ENCODE measurements at regions not wholly inside any gene's neighbourhood (a gene's known extent, or its start where the extent isn't known, plus 50 kb on each side); places are given as distances from the start of the nearest gene placed in this dataset.

DNA sequence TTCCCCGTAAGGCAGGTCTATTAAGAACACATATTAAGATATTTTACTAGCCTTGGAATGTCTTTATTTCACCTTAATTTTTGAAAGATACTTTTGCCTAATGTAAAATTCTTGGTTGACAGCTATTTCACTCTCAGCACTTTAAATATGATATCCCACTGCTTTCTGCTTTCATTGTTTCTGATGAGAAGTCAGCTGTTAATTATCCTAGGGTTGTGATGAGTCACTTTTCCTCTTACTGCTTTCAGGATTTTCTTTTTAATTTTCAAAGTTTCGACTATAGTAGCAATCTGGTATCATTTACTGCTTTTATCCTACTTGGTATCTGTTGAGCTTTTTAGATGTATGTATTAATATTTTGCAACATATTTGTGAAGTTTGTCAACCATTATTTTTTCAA, 578.9 kb upstream of the ATP2B1 start:
- DNase-seq = no peak
- Mint-ChIP-seq H3K27me3 (ENCODE audit: low read depth, poor library complexity) (no peaks in the 10 kb centered on the region), H3K36me3 (ENCODE audit: low read depth) (no peaks in the 10 kb centered on the region), H3K9me3 (peaks cover 32% of the 10 kb centered on the region), H3K4me1 (no peaks in the 10 kb centered on the region), H3K4me3 (no peak overlapping the region), H3K27ac (no peak overlapping the region)
- no peak for TF ChIP-seq CTCF (IDR thresholded peaks at IDR 0.05)

- H3K4me1 Mint-ChIP-seq = no peaks in the 10 kb centered on the region
- peaks cover 3% of the 10 kb centered on the region for H3K27me3 Mint-ChIP-seq (ENCODE audit: low read depth, poor library complexity)
- TF ChIP-seq CTCF (IDR thresholded peaks at IDR 0.05) = no peak
- peaks cover 31% of the 10 kb centered on the region for H3K9me3 Mint-ChIP-seq
- H3K27ac Mint-ChIP-seq = no peak overlapping the region
- no peak for DNase-seq
- no peak overlapping the region for H3K4me3 Mint-ChIP-seq
- H3K36me3 Mint-ChIP-seq (ENCODE audit: low read depth) = no peaks in the 10 kb centered on the region
These were observed 572.7 kb upstream of the ATP2B1 start for GRCh38 chr12:90281154-90281868.

DNA sequence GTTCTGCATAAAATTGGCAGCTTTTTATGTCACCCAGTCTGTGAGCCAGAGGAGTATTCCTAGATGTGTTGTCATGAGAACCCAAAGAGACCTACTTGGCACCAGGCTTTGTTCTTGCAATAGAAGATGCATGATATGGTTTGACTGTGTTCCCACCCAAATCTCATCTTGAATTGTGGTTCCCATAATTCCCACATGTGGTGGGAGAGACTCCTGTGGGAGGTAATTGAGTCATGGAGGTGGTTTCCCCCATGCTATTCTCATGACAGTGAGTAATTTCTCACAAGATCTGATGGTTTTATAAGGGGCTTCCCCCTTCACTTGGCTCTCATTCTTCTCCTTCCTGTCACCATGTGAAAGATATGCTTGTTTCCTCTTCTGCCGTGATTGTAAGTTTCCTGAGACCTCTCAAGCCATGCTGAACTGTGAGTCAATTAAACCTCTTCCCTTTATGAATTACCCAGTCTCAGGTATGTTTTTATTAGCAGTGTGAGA, 572.0 kb upstream of the ATP2B1 start:
- no peak overlapping the region for H3K27ac Mint-ChIP-seq

GRCh38 chr12:90280033-90280432, 571.4 kb upstream of the ATP2B1 start:
- Mint-ChIP-seq H3K4me3 (no peak overlapping the region), H3K4me1 (no peaks in the 10 kb centered on the region), H3K27ac (no peak overlapping the region), H3K9me3 (peaks cover 28% of the 10 kb centered on the region), H3K27me3 (ENCODE audit: low read depth, poor library complexity) (peaks cover 3% of the 10 kb centered on the region), H3K36me3 (ENCODE audit: low read depth) (no peaks in the 10 kb centered on the region)
- no peak for DNase-seq
- no peak for TF ChIP-seq CTCF (IDR thresholded peaks at IDR 0.05)

More for the DNA sequence above, 572.0 kb upstream of the ATP2B1 start:
- DNase-seq = no peak
- no peaks in the 10 kb centered on the region for H3K36me3 Mint-ChIP-seq (ENCODE audit: low read depth)
- no peaks in the 10 kb centered on the region for H3K4me1 Mint-ChIP-seq
- peaks cover 28% of the 10 kb centered on the region for H3K9me3 Mint-ChIP-seq
- no peak for TF ChIP-seq CTCF (IDR thresholded peaks at IDR 0.05)
- no peak overlapping the region for H3K4me3 Mint-ChIP-seq
- H3K27me3 Mint-ChIP-seq (ENCODE audit: low read depth, poor library complexity) = peaks cover 3% of the 10 kb centered on the region

- Mint-ChIP-seq H3K27ac (no peak overlapping the region), H3K9me3 (no peaks in the 10 kb centered on the region)
- no peak for TF ChIP-seq CTCF (IDR thresholded peaks at IDR 0.05)
These were observed 566.5 kb upstream of the ATP2B1 start for GRCh38 chr12:90275088-90275487.

DNA sequence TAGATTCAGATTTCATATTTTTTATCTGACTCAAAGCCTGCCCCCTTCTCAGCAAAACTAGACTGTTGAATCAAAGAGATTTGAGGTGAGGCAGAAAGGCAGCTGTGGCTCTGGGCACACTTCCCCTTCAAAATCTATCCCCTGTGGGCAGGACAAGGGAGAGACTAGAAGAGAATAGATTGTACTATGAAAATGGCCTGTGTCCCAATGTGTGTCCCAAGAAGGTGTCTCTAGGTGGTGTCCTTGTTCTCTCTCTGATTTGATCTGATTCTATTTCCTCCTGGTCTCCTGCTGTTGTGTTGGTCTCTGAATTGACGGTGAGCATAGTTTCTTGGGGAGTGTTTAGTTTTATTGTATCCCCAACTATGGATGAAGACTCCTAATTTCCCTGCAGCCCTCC, 565.8 kb upstream of the ATP2B1 start:
- no peaks in the 10 kb centered on the region for H3K9me3 Mint-ChIP-seq
- no peaks in the 10 kb centered on the region for H3K36me3 Mint-ChIP-seq (ENCODE audit: low read depth)
- no peak for DNase-seq
- no peaks in the 10 kb centered on the region for H3K4me1 Mint-ChIP-seq
- no peak for TF ChIP-seq CTCF (IDR thresholded peaks at IDR 0.05)
- peaks cover 3% of the 10 kb centered on the region for H3K27me3 Mint-ChIP-seq (ENCODE audit: low read depth, poor library complexity)
- H3K27ac Mint-ChIP-seq = no peak overlapping the region
- no peak overlapping the region for H3K4me3 Mint-ChIP-seq

More at GRCh38 chr12:90275088-90275487, 566.5 kb upstream of the ATP2B1 start:
- H3K36me3 Mint-ChIP-seq (ENCODE audit: low read depth) = no peaks in the 10 kb centered on the region
- H3K4me1 Mint-ChIP-seq = no peaks in the 10 kb centered on the region
- no peak overlapping the region for H3K4me3 Mint-ChIP-seq
- H3K27me3 Mint-ChIP-seq (ENCODE audit: low read depth, poor library complexity) = peaks cover 3% of the 10 kb centered on the region
- no peak for DNase-seq

All from nephron progenitor cell (in vitro differentiated cells).